ENCODE measurements at regions not wholly inside any gene's neighbourhood (a gene's known extent, or its start where the extent isn't known, plus 50 kb on each side); places are given as distances from the start of the nearest gene placed in this dataset.

DNA sequence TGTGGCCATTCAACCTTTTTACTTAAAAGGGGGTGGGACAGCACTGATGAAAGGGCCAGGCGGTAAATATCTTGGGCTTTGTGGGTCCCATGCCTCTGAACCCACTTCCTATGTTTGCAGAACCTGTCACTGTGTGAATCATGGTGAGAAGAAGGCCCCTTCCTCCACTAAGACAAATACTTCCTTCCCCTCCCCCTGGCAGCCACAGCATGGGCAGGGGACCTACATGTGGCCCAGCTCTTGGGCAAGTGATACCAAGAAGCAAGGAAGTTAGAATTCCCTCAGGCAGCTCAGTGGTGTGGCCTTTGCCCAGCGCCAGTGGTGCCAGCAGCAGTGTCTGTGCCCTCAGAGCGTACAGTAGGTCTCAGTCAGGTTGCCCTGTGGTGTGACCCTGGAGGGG, 168.6 kb downstream of the TRIM33 start:
- intact Hi-C loops (cut with micrococcal nuclease): no loop called here

DNA sequence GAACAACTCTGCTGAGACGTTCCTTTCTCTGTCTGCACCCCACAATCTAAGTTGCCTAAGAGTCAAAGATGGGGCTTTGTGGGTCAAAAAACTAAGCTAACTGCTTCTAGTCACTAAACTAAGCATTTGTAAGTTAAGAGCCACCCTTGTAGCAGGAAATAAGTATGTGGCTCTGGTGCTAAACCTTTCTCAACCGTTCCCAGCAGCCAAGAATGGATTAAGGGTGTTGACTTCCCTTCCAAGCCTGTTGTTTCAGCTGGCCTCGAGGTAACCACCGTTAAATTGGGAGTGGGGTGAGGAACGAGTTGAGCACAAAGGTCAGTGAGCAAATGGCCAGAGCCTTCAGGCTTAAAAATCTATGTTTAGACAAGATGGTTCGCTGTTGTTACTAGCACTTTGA, 169.1 kb downstream of the TRIM33 start:
- intact Hi-C loops (cut with micrococcal nuclease): no loop called here

DNA sequence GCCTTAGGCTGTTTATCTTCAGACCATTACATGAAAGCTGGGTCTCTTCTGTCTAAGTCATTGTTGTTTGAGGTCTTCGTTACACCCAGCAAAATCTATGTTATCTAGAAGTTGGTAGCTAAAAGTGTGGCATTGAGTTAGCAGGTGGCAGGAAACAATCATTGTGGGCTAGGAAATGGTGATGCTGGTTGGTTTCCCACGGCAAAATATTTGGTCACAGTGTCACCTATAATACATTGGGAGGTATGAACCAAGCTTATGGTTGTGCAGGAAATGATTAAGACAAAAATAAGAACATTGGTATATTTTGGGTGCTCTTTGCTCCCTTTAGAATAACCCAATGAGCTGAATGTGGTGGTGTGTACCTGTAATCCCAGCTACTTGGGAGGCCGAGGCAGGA, 169.7 kb downstream of the TRIM33 start:
- intact Hi-C loops (cut with micrococcal nuclease): no loop called here

DNA sequence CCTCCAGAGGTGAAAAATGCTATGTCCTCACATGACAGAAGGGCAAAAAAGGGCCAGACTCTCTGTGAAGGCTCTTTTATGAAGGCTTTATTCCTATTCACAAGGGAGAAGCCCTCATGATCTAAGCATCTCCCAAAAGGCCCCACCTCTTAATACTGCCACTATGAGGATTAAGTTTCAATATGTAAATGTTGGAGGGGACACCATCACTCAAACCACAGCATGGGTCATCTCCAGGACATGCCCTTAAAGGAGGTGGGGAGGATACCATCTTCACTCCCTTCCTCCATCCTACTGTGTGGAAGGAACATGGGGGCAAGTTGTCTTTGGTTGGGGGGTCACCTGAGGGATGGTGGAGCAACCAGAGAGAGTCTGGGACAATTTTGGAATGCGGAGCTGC, 170.1 kb downstream of the TRIM33 start:
- intact Hi-C loops (cut with micrococcal nuclease): no loop called here

DNA sequence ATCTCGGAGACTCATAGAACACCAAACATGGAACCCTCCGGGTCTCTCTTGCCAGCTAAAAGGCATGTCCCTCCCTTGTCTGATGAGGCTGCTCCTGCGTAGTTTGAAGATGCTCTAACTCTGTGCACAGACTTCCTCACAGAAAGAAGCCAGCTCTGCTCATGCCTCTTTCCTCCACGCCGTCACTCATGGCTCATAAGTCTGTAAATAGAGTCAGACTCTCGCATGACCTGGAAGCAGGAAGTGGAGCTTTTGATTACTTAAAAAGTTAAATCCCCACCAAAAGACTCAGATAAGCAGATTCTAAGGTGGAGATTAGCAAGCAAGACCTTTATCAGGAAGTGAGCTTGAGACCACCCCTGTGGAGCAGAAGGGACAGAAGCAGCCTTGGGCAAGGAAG, 171.6 kb downstream of the TRIM33 start:
- intact Hi-C loops (cut with micrococcal nuclease): no loop called here

DNA sequence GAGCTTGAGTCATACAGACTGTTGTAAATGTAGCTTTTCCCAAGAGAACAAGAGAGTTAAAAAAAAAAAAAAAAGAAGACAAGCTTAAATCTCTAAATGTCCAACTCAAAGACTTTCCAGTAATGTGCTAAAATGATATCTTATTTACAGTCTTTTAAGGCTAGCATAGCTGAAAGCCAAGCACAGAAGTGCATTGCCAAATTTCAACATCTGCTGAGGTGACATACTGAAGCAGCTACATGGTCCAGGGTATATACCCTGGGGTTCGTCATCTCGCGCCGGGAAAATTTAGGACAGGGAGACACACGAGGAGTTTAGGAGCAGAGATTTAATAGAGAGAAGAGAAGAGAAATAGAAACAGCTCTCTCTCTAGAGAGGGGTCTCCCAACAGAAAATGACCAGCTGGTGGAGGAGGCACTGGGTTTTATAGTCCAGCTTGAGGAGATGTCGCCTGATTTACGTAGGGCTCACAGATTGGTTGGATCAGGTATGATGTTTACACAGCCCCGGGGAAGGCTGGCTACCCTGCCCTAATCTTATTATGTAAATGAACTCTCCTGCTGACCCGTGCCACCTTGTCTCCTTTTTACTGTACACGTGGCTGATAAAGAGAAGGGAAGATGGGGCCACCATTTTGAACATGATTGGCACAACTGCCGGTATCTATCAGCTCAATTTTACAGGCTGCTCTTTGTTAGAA, 172.7 kb downstream of the TRIM33 start:
- intact Hi-C loops (cut with micrococcal nuclease): no loop called here

DNA sequence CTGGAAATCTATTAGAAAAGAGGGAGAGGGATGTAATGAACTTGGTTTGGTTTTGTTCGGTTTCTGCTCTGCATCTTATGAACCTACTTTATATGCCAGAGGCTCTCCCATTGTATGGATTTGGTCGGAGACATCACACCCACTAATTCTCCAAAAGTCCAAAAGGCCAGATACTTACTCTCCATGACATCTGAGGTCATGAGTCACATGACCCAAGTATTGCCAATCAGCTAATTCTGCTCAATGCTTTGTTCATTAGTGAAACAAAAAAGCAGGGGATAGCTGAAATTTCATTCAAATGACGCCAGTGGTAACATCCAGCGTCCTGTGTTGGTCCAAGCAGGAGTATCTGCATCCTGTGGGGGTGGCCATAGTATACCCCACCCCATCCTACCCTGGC, 173.6 kb downstream of the TRIM33 start:
- intact Hi-C loops (cut with micrococcal nuclease): no loop called here

DNA sequence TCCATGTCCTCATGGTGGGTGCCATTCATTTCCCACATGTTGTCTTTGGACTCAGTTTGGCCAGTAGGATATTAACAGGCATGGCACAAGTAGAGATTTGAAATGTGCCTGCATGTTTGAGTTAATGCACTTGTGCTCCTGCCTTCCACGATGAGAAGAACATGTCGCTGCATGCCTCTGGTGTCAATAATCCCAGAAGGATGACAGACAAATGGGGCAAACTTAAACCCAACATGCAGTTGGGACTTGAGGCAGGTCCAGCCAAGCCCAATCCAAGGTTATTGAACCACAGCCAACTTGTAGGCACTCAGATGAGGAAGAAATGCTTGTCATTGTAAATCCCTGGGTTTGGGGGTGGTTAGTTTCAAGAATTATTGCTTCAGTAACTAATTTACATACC, 174.6 kb downstream of the TRIM33 start:
- intact Hi-C loops (cut with micrococcal nuclease): no loop called here

DNA sequence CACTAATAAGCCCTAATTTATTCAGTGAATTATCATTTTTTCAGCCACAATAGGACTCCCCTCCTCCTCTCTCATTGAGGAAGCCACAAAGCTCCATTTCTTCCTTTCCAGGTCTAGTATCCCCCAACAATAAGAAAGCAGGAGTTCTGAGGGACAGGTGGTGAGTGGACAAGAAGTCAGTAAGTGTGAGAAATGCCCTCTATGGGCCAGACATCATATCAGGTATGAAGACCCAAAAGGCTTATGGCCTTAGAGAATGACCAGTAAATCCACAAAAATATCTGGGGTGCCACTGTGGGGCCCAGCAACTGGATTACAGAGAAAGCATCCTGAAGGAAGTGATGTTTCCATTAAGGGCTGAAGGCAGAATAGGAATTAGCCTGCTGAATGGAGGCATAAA, 175.7 kb downstream of the TRIM33 start:
- intact Hi-C loops (cut with micrococcal nuclease): no loop called here

DNA sequence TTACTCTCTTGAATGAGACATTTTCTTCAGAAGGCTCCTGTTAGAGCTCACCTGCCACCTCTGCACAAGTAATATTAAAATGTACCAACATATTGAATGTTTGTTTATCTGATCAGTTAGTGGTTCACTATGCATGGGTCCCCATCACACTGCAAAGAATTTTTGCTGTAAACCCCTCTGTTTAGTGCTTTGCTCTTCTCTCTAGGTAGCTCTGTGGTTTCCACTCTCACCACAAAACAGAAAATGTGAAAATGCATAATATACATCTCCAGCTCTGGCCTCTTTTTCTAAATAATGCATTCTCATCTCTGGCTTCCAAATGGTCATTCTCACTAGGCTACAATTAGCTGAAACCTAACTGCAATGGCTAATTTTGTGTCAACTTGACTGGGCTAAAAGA, 176.7 kb downstream of the TRIM33 start:
- intact Hi-C loops (cut with micrococcal nuclease): no loop called here

DNA sequence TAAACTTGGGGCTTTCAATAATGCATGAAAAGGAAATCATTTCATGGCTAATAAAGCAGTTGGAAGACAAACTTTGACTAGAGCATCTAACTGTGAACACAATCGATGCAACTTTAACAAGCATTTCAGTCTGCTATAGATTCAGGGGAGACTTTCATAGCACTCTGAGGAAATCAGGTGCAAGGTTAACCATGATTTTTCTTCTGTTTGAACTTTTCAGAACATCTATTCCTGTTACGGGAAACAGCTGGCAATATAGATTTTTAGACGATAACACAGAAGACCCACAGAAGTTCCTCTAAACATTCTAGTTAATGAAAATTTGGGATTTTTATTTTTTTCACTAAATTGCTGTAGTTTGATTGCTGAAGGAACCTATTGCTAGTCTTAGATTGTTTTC, 177.3 kb downstream of the TRIM33 start:
- intact Hi-C loops (cut with micrococcal nuclease): no loop called here

DNA sequence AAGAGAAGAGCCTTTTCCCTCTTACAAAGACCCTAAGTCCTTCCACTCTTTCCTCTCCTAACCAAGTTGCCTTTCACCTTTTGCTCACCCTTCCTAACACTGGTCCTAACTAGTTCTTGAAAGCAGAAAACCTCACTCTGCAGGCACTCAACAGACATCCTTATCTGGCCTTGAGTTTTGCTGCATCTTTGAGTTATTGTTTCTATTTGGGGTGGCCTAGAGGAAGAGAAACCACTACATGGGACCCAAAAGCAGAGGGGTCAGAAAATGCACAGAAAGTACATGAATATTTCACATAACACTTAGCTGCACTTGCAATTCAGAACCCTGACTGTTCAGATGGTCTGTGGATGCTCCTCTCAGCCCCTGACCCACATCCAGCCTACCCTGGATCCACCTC, 178.3 kb upstream of the SYT6 start:
- intact Hi-C loops (cut with micrococcal nuclease): no loop called here

DNA sequence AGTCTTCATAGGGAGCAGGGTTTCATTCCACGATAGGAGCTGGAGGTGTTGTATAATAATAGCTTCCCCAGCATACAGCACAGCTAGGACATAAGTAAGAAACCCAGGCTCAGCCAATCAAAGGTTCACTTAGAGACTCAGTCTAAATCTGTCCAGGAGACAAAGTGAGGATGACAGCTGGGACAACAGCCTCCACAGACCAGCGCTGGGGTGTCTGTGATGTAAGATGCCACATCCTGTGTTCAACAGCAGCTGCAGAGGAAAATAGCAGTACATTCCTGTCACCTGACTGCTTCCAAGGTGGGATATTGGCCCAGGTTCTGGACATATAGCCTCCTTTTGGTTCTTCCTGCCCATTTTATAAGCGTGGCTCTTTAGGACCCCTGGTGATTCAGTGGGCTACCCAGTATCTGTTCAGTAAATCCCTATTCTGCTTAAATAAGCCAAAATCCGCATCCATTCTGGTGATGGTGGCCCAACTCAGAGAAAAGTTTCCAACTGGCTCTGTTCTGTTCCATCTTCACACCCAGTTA, 176.8 kb upstream of the SYT6 start:
- intact Hi-C loops (cut with micrococcal nuclease): no loop called here

DNA sequence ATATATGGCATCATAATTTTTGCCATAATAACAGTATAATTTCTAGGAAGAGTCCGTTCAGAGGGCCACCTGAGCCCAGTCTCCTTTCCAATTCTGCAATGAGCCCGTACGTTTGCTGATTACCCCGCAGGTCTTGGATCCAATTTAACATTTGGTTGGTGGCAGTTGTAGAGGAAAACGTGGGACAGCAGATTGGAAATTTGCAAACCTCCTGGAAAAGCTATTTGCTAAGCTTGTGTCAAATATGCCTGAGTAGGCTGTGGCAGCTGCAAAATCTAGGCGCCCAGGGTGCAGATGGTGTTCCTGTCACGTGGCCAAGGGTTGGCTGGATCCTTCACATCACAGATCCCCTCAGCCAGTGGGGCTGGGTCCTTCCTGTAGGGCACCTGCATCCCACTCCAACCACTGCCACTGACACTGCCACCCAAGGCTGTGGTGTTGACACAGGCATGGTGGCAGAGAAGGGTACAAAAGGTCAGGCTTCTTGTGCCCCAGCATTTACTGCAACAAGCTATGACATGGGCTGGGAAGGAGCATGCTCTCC, 174.8 kb upstream of the SYT6 start:
- intact Hi-C loops (cut with micrococcal nuclease): no loop called here

DNA sequence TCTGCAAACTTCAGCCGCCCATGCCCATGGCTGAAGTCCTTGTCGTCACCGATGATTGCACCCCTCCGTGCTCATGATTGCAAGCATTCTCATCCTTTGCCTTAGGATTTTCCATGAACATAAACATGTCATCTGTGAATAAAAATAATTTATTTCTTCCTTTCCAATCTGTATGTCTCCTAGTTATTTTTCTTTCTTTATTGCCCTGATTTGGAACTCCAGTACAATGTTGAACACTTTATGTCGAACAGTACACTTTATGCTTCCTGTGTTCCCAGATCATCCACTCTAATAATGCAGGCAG, 170.9 kb upstream of the SYT6 start:
- intact Hi-C loops (cut with micrococcal nuclease): no loop called here

DNA sequence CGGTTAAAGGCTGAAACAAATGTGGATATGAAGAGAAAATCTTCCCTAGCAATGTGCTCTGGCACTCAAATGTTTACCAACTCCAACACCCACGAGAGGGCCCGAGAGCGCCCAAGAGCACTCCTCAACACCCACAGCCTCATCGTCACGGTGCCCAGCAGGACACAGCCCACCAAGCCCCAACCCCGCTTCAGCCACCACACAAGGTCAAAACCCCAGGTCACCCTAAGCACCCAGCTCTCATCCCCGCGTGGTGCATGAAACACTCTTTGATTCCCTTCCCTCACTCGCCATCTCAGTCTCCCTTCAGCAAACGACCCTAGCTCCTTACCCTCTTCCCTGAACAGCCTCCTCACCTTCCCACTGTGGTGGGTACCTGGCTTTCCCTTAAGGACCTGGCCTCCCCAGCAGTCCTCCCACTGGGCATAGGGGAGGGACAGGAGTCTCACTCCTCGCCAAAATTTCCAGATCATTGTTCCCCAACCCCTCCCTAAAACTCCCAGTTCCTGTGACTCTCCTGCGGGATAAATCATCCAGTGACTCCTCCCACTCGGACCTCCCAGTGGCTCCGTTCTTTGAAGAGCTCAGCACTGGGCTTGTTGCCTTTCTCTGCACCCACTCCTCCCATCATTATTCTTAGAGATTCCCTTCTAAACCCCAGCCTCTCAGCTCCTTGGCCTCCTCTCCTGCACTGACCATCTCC, 170.4 kb upstream of the SYT6 start:
- intact Hi-C loops (cut with micrococcal nuclease): no loop called here

DNA sequence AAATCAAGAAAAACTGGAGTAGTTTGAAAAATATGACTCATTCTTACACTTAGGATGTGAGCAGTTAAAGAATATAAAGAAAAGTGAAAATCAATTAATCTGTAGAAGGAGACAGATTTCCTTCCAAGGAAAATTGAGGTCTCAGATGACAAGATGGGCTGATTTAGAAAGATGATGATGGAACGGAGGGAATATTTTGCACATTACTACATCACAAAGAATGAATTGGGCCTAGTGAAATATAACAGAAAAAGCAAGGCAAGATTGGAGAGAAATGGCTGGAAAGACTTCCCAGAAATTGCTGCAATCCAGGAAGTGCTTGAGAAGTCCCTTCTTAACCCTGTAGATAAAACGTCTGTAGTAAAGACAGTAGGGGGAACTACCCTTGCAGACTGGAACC, 169.1 kb upstream of the SYT6 start:
- intact Hi-C loops (cut with micrococcal nuclease): no loop called here

DNA sequence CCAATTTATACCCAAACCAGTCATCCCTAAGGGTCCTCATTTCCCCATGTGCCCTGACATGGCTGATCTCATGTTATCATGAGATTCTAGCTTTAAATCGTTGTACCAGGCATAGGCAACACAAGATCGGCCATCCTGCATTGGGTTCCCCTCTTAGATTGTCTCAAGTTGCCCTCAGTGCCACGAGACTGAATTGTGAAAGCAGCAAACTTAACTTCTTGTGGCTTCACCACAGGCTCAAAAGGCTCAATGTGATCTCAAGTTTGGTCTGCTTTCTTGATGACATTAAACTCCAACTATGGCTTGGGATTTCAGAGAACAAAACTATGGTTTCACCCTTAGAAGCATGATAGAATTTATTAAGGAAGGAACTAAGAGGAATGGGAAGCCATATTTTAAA, 168.5 kb upstream of the SYT6 start:
- intact Hi-C loops (cut with micrococcal nuclease): no loop called here

DNA sequence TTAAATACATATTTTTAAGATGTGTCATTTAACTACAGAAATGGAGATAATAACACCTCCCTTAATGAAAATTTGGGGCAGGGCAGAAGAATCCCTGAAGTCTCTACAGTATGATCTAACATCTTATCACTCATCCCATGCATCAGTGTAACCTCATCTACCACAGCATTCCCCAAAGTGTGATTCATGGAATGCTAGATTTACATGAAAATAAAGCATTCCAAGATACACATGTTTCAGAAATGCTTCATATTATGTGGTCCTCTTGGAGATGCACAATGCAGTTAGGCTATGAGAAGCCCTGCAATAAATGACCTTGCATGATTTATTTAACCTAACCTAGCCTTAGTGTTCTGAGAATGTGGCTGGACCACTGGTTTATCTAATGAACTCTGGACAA, 166.9 kb upstream of the SYT6 start:
- intact Hi-C loops (cut with micrococcal nuclease): no loop called here

DNA sequence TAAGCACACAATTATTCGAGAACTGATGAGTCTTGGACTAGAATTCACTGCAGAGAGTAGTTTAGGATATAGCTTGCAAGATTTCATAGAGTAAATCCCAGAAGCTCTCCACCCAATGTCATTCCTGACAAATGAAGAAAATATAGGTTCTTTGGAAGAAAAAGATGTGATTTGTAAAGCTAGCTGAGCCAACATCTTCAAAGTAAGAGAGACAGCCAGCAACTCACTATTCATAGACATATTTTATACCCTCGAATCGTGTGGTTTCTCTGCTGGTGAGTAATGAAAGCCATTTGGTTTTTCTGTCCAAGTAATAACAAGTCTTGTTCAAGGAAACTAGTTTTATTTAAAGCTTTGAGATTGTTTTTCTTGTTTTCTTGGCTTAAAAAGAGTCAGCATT, 165.7 kb upstream of the SYT6 start:
- intact Hi-C loops (cut with micrococcal nuclease): no loop called here

DNA sequence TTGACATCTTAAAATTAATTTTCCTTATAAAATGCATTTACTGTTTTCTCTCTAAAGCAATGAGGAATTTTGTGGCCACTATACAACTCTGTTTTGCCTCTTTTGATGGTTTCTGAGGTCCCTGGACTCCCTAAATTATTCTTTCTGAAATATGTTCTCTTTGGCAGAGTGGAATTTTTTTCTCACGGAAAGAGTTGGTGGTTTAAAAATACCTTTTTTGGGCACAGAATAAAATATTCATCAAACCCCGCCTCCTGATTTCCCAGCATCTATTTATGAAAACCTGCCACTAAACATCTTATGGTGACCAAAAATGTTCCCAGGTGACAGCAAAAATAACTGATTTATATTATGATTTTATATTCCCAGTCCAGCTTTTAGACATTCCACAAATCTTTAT, 165.3 kb upstream of the SYT6 start:
- intact Hi-C loops (cut with micrococcal nuclease): no loop called here

DNA sequence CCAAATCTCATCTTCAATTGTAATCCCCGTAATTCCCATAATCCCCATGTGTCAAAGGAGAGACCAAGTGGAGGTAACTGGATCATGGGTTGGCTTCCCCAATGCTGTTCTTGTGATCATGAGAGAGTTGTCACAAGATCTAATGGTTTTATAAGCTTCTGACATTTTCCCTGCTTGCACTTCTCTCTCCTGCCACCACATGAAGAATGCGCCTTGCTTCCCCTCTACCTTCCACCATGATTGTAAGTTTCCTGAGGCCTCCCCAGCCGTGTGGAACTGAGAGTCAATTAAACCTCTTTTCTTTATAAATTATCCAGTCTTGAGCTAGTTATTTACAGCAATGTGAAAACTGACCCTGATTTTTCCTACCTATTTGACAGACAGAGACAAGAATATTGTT, 162.5 kb upstream of the SYT6 start:
- intact Hi-C loops (cut with micrococcal nuclease): no loop called here

DNA sequence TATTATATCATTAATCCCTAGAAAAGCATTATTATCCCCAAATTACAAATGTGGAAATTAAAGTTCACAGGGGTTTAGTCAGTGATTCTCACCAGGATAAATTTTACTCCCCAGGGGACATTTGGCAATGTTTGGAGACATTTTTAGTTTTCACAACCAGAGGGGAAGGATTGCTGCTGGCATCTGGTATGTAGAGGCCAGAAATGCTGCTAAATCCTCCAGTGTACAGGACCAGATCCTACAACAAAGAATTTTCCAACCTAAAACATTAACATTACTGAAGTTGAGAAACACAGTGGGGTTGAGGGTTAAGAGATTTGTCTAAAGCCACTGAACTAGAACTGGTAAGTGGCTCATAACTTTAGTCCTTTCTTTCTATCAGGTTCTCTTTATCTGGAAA, 162.0 kb upstream of the SYT6 start:
- intact Hi-C loops (cut with micrococcal nuclease): no loop called here

All from T-helper 1 cell treated with Interleukin-12 subunit alpha and Interleukin-12 subunit beta and Interleukin-4 antibody, amounts not matched to agents 30 ng/mL and 1 ng/mL, for 36 hours (primary cell).